ENCODE measurements at regions not wholly inside any gene's neighbourhood (a gene's known extent, or its start where the extent isn't known, plus 50 kb on each side); places are given as distances from the start of the nearest gene placed in this dataset.
"Not testable (repeated sequence)": the region's sequence is repeated elsewhere in the genome, so short reads cannot be mapped to it uniquely, and the experiment has no call there.

GRCh38 chr5:172524573-172525021 is 70.3 kb upstream of the SH3PXD2B start:
- no peak for DNase-seq

GRCh38 chr5:172523146-172523745 is 68.9 kb upstream of the SH3PXD2B start:
- DNase-seq: no peak

- DNase-seq: no peak
Observed at GRCh38 chr5:172521338-172521932, 67.1 kb upstream of the SH3PXD2B start.

- DNase-seq: no peak
Observed at GRCh38 chr5:172511952-172512351, 57.6 kb upstream of the SH3PXD2B start.

GRCh38 chr5:172509405-172509781 is 55.1 kb upstream of the SH3PXD2B start:
- DNase-seq: no peak

- DNase-seq: no peak
Observed at GRCh38 chr5:172508471-172509404, 54.4 kb upstream of the SH3PXD2B start.

- DNase-seq: not testable (repeated sequence)
Observed at GRCh38 chr5:172507485-172507884, 53.2 kb upstream of the SH3PXD2B start.

GRCh38 chr5:172506921-172507320 is 52.6 kb upstream of the SH3PXD2B start:
- no peak for DNase-seq

- DNase-seq: no peak
Observed at GRCh38 chr5:172506251-172506650, 51.9 kb upstream of the SH3PXD2B start.

GRCh38 chr5:172505845-172506244 is 51.5 kb upstream of the SH3PXD2B start:
- DNase-seq: no peak

- DNase-seq: no peak
Observed at GRCh38 chr5:172505403-172505759, 51.1 kb upstream of the SH3PXD2B start.

GRCh38 chr5:172504701-172505402 is 50.5 kb upstream of the SH3PXD2B start:
- DNase-seq: no peak

- no peak for DNase-seq
Observed at GRCh38 chr5:172503925-172504700, 49.8 kb upstream of the SH3PXD2B start.
